GM13976 (cell line): ENCODE measurements at regions not wholly inside any gene's neighbourhood (a gene's known extent, or its start where the extent isn't known, plus 50 kb on each side); places are given as distances from the start of the nearest gene placed in this dataset.
A peak's percentile ranks its signal among the peaks of the same experiment; 100 is the strongest.

ENCODE experiments used
- DNase-seq: peaks from one replicate; pipeline ENCODE4 v3.0.0; 2012; ENCODE audit warnings: low spot score
- CTCF ChIP-seq: IDR thresholded peaks from 2 replicates; pipeline ENCODE4 v1.5.1; 2012; ENCODE audit warnings: borderline replicate concordance, mild to moderate bottlenecking; ENCODE audit not compliant: insufficient read depth; ENCODE audit errors: extremely low read depth, missing control alignments, control extremely low read depth
- in situ Hi-C: fragments of 300-500 bp; cut with MboI; formaldehyde crosslinking; loops from one replicate; pipeline ENCODE4 v1.12.0; 2022; ENCODE audit warnings: low sequenced_read_pairs, mixed read lengths, inconsistent platforms; ENCODE audit not compliant: unreplicated experiment

DNA sequence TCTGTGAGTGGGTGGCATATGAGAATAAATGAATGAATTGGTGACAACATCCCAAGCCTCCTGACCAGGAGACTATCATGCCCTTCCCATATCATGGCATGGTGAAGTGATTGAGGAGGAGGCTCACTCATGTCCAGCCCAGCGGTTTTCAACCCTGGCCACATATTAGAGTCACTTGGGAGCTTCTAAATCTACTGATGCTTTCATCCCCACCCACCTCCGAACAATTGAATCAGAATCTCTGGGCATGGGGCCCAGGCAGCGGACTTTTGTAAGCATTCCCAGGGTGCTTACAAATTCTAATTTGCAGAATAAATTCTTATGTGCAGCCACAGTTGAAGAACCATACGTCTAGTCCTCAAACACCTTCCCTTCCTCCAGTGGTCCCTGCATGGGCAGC, 81.7 kb upstream of the SEC11C start:
- in situ Hi-C loops: loop anchor here (25.0 kb wide), 1 partner anchor 546 kb away; no protein-coding TSS in a partner anchor
- TF ChIP-seq CTCF: no peak
- DNase-seq: no peak

DNA sequence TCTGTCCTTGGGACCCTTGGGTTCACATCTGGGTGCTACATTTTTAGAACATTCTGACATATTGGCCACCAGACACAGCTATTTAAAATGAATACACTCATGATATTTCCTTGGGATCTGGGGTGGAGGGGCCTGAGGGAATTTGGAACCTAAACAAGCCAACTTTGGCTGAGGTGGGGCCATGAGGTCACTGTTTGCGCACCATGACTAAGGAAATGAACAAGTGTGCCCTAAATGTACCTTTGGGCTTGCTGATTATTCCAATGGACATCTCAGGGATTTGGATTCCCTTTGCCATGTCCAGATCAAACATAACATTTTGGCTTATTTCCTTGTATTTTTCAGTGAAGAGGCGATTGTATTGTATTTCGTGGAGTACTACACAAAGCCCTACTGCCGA, 80.5 kb upstream of the SEC11C start:
- in situ Hi-C loops: loop anchor here (25.0 kb wide), 1 partner anchor 547 kb away; no protein-coding TSS in a partner anchor
- TF ChIP-seq CTCF: no peak
- no peak for DNase-seq

GRCh38 chr18:59060551-59060950, 79.1 kb upstream of the SEC11C start:
- TF ChIP-seq CTCF: no peak
- in situ Hi-C loops: loop anchor here (5.0 to 25.0 kb wide), 2 partner anchors 273 to 548 kb away; no protein-coding TSS in a partner anchor
- DNase-seq: no peak

DNA sequence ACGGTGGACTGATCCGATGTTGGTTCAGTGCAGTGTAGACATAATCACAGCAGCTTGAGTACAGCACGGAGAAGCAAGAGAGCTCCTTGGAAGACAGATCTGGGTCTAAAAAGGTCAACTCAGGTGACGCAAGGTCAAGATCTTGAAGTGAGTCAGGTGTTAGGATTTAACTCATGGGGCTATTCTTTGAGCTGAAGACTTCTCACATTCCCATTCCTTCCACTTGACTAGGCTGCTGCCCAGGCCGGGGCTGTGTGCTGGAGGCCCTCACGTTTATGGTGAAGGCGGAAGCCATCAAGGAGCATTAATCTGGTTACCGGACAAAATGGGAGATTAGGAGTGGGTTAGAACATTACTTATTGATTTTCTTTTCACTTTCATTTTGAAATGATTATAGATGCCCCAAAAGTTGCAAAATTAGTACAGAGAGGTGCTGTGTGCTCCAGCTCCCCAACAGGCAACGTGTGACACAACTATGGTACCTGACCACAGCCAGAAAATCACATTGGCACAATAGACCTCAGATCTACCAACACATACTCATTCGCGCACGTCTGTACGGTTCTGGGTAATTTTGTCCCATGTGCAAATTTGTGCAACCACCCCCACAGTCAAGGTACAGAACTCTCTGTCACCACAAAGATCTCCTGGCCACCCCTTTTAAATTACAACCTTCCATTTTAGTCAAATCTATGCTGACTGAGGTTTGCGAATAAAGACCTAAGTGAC, 77.6 kb upstream of the SEC11C start:
- peak; percentile 31 for DNase-seq
- in situ Hi-C loops: loop anchor here (5.0 to 25.0 kb wide), 2 partner anchors 275 to 550 kb away; no protein-coding TSS in a partner anchor
- TF ChIP-seq CTCF: no peak

DNA sequence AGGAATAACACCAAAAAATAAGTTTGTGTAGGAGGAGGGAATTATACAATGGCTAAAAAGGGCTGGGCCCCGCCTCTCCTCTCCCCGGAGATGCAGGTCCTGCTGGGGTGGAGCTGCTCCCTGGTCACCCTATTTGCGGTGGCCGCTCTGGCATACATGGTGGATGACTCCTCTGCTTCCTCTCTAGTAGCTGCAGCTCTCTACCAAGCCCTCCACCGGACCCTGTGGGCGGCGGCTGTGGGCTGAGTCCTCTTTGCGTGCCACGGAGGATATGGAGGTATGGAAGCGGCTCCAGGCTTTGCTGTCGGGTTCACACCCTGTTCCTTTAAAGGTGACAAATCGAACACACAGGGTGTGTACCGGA, 77.1 kb upstream of the SEC11C start:
- TF ChIP-seq CTCF: no peak
- in situ Hi-C loops: loop anchor here (5.0 to 25.0 kb wide), 2 partner anchors 275 to 550 kb away; no protein-coding TSS in a partner anchor
- DNase-seq: no peak

DNA sequence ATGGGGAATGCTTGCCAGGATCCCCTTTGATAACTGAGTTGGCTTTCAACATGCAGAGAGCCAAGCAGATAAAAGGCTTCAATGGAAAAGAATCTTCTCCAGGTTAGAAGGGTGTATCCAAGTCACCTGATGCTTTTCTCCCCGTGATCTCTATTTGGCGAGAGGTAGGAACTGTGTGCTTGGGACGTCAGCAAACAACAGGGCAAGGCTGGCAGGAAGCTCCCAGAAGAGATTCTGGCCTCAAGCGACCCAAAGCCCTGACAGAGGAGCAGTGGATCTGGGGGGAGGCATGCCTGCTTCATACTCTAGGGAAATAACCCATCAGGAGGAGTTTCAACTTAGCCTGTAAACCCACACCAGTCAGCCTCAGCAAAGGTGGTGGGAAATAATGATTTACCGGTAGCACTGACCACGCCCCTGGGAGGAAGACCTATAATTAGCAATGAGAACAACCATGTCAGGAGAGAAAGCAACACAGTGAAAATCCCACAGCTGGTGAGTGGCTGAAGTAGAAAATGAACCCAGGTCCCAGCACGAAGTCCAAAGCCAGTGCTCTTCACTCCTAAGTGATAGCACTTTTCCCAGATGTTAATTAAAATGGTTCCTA, 76.3 kb upstream of the SEC11C start:
- in situ Hi-C loops: loop anchor here (5.0 to 25.0 kb wide), 2 partner anchors 276 to 551 kb away; no protein-coding TSS in a partner anchor
- DNase-seq: no peak
- TF ChIP-seq CTCF: no peak
